ENCODE measurements at regions not wholly inside any gene's neighbourhood (a gene's known extent, or its start where the extent isn't known, plus 50 kb on each side); places are given as distances from the start of the nearest gene placed in this dataset.

DNA sequence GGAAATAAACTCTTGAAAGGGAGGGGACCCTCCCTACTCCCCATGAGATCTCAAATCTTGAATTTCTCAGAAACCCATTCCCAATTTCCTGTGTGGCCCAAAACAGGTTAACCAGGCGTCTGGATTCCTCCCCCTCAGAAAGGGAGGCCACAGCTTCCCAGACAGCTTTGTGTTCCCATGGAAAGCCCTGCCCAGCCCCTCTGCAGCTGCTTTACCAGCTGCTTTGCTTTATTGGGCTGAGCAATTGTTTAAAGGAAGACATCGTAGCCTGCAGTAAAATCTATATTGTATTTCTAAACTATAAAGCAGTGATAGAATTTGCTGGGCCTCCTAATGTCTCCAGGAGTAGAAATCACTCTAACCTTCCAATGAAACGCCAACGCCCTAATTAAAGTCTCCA, 97.4 kb downstream of the CHST1 start:
- H3K36me3 ChIP-seq (ENCODE audit: control insufficient read depth, insufficient read depth, low read length): no peaks in the 10 kb centered on the region
- H3K4me1 ChIP-seq (ENCODE audit: control insufficient read depth, insufficient read depth, low read length): no peaks in the 10 kb centered on the region
- H4K91ac ChIP-seq (ENCODE audit: insufficient read depth, low read depth, low read length): no peak overlapping the region
- no peak overlapping the region for H2AK9ac ChIP-seq (replicated peaks; ENCODE audit: low read depth, low read length, poor library complexity)
- H2BK20ac ChIP-seq (ENCODE audit: low read depth, low read length): no peak overlapping the region
- TF ChIP-seq SMC3 (IDR thresholded peaks at IDR 0.05; ENCODE audit: low read depth, low read length): no peak
- no peak for TF ChIP-seq CHD1 (IDR thresholded peaks at IDR 0.05; ENCODE audit: low read depth, low read length)
- TF ChIP-seq, protein P1, sequence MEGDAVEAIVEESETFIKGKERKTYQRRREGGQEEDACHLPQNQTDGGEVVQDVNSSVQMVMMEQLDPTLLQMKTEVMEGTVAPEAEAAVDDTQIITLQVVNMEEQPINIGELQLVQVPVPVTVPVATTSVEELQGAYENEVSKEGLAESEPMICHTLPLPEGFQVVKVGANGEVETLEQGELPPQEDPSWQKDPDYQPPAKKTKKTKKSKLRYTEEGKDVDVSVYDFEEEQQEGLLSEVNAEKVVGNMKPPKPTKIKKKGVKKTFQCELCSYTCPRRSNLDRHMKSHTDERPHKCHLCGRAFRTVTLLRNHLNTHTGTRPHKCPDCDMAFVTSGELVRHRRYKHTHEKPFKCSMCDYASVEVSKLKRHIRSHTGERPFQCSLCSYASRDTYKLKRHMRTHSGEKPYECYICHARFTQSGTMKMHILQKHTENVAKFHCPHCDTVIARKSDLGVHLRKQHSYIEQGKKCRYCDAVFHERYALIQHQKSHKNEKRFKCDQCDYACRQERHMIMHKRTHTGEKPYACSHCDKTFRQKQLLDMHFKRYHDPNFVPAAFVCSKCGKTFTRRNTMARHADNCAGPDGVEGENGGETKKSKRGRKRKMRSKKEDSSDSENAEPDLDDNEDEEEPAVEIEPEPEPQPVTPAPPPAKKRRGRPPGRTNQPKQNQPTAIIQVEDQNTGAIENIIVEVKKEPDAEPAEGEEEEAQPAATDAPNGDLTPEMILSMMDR (conservative IDR thresholded peaks at IDR 0.05; ENCODE audit: low read depth, low read length): no peak
- no peak for TF ChIP-seq POLR2A (IDR thresholded peaks at IDR 0.05; ENCODE audit: low read depth, low read length)
- TF ChIP-seq MAFK (IDR thresholded peaks at IDR 0.05; ENCODE audit: low read depth, low read length): no peak
- TF ChIP-seq MXI1 (IDR thresholded peaks at IDR 0.05; ENCODE audit: borderline replicate concordance, low read depth, low read length): no peak
- TF ChIP-seq MAZ (IDR thresholded peaks at IDR 0.05; ENCODE audit: borderline replicate concordance, low read depth, low read length): no peak
- TF ChIP-seq BHLHE40 (IDR thresholded peaks at IDR 0.05; ENCODE audit: low read depth, low read length): no peak
- TF ChIP-seq NFE2L2 (IDR thresholded peaks at IDR 0.05; ENCODE audit: low read depth, low read length): no peak
- no TSS peak for BruUV-seq (replicated peaks)
- H4K8ac ChIP-seq (ENCODE audit: low read depth in 2 of 2, low read length in 2 of 2): no peak overlapping the region
- no peak overlapping the region for H2AK5ac ChIP-seq (ENCODE audit: low read depth, low read length)
- no peak overlapping the region for H3K14ac ChIP-seq (replicated peaks; ENCODE audit: low read depth, low read length)
- dilution Hi-C loops (cut with HindIII; ENCODE audit: low sequenced_read_pairs, unreplicated experiment): no loop called here
- no peak overlapping the region for H4K5ac ChIP-seq (ENCODE audit: low read depth, low read length)
- no peak overlapping the region for H3K27ac ChIP-seq (ENCODE audit: insufficient read depth, low read length)
- H3K9ac ChIP-seq (ENCODE audit: low read depth, low read length): no peak overlapping the region
- no peaks in the 10 kb centered on the region for H3K9me3 ChIP-seq (ENCODE audit: control insufficient read depth, insufficient read depth, low read length)
- H3K56ac ChIP-seq (ENCODE audit: extremely low read depth, insufficient read depth, low read length): no peak overlapping the region
- H3K9me1 ChIP-seq (ENCODE audit: insufficient read depth, low read length): no peaks in the 10 kb centered on the region; the same call in 1 of the 2 replicates
- POLR2A ChIA-PET (ENCODE audit: unreplicated experiment): no interaction called here
- no peaks in the 10 kb centered on the region for H3K79me1 ChIP-seq (ENCODE audit: low read depth in 1 of 2, low read length in 2 of 2)
- no peak overlapping the region for H2BK120ac ChIP-seq (ENCODE audit: low read depth, low read length)
- H3K4me3 ChIP-seq (ENCODE audit: insufficient read depth, low read depth, low read length): no peak overlapping the region
- in situ Hi-C loops (cut with MboI; ENCODE audit: low sequenced_read_pairs): no loop called here
- no peak overlapping the region for H2AFZ ChIP-seq (replicated peaks; ENCODE audit: low read length, poor library complexity)
- CTCF ChIA-PET: no interaction called here
- H3K4ac ChIP-seq (ENCODE audit: low read depth, low read length): no peak overlapping the region
- intact Hi-C loops (cut with micrococcal nuclease): no loop called here
- no peaks in the 10 kb centered on the region; the same call in 1 of the 2 replicates for H3K27me3 ChIP-seq (ENCODE audit: control insufficient read depth, insufficient read depth, low read length)
- H3K23ac ChIP-seq (ENCODE audit: low read depth, low read length): no peak overlapping the region
- no peaks in the 10 kb centered on the region for H4K20me1 ChIP-seq (ENCODE audit: insufficient read depth, low read length)
- ATAC-seq (ENCODE audit: low read depth) (no peak), DNase-seq (no peak)
- H2BK5ac ChIP-seq (ENCODE audit: low read depth, low read length, poor library complexity, severe bottlenecking): no peak overlapping the region
- H3K4me2 ChIP-seq (ENCODE audit: low read depth, low read length): no peak overlapping the region
- H3K18ac ChIP-seq (ENCODE audit: low read depth, low read length): no peak overlapping the region
- 10% methylated on average over 2 of the region's 4 CpGs; no CpG with 5 or more reads in 1 of the 2 experiments for WGBS, 2 experiments (ENCODE audit: extremely low coverage in 2 of 2, insufficient read length in 1 of 2)
- no peak overlapping the region for H2BK15ac ChIP-seq (ENCODE audit: low read depth, low read length)

All from IMR-90 (cell line).